Endodermal cell (in vitro differentiated cells): ENCODE measurements at regions not wholly inside any gene's neighbourhood (a gene's known extent, or its start where the extent isn't known, plus 50 kb on each side); places are given as distances from the start of the nearest gene placed in this dataset.

ENCODE experiments used
- DNase-seq: peaks from one replicate; pipeline ENCODE4 v3.0.0-alpha.2; 2017
- H3K27ac ChIP-seq: 2 replicates; pipeline ENCODE4 v1.5.1; 2013; ENCODE audit warnings: mild to moderate bottlenecking, low read depth, low read length, moderate library complexity
- H3K27me3 ChIP-seq: 2 replicates; pipeline ENCODE4 v1.6.1; 2013; ENCODE audit warnings: mild to moderate bottlenecking, low read length, moderate library complexity; ENCODE audit not compliant: insufficient read depth, control insufficient read depth, poor library complexity, severe bottlenecking
- H3K36me3 ChIP-seq: 2 replicates; pipeline ENCODE4 v1.7.0; 2013; ENCODE audit warnings: mild to moderate bottlenecking, low read length, moderate library complexity; ENCODE audit not compliant: control insufficient read depth, insufficient read depth
- H3K4me1 ChIP-seq: one replicate; pipeline ENCODE4 v1.7.0; 2013; ENCODE audit warnings: low read length; ENCODE audit not compliant: control insufficient read depth, insufficient read depth
- H3K4me3 ChIP-seq: 2 replicates; pipeline ENCODE4 v1.5.1; 2013; ENCODE audit warnings: mild to moderate bottlenecking, low read length, moderate library complexity
- H3K9ac ChIP-seq: 2 replicates; pipeline ENCODE4 v1.6.1; 2013; ENCODE audit warnings: mild to moderate bottlenecking, low read length, moderate library complexity; ENCODE audit not compliant: poor library complexity, severe bottlenecking; ENCODE audit errors: extremely low read depth
- H3K9me3 ChIP-seq: 2 replicates; pipeline ENCODE4 v1.6.1; 2013; ENCODE audit warnings: mild to moderate bottlenecking, low read length, moderate library complexity; ENCODE audit not compliant: control insufficient read depth
- H3K27ac Mint-ChIP-seq: 2 replicates; pipeline ENCODE4 v1.8.0; 2020; ENCODE audit warnings: mixed read lengths
- H3K27me3 Mint-ChIP-seq: 2 replicates; pipeline ENCODE4 v1.8.0; 2021; ENCODE audit warnings: mild to moderate bottlenecking, mixed read lengths; ENCODE audit not compliant: insufficient read depth
- H3K36me3 Mint-ChIP-seq: 2 replicates; pipeline ENCODE4 v1.8.0; 2020; ENCODE audit warnings: low read depth, mixed read lengths
- H3K4me1 Mint-ChIP-seq: 2 replicates; pipeline ENCODE4 v1.8.0; 2020; ENCODE audit warnings: mixed read lengths
- H3K4me3 Mint-ChIP-seq: 2 replicates; pipeline ENCODE4 v1.8.0; 2020; ENCODE audit warnings: mild to moderate bottlenecking, moderate library complexity, mixed read lengths
- H3K9me3 Mint-ChIP-seq: 2 replicates; pipeline ENCODE4 v1.8.0; 2020; ENCODE audit warnings: mild to moderate bottlenecking, mixed read lengths
- WGBS, 2 experiments: methylation state at CpG; one replicate each; pipeline versions ENCODE4 v1.1.5 to v1.1.7; 2013; ENCODE audit warnings: missing lambda C conversion rate in 2 of 2, mixed read lengths in 1 of 2; ENCODE audit not compliant: insufficient coverage in 1 of 2, insufficient read length in 1 of 2; 5-methylcytosine and 5-hydroxymethylcytosine counted together
- TF ChIP-seq, protein P1 (sequence below): fragments of 200-600 bp; sonication (generic); conservative IDR thresholded peaks from 2 replicates; pipeline ENCODE4 v1.5.0; 2021; ENCODE audit warnings: antibody characterized with exemption, mild to moderate bottlenecking

DNA sequence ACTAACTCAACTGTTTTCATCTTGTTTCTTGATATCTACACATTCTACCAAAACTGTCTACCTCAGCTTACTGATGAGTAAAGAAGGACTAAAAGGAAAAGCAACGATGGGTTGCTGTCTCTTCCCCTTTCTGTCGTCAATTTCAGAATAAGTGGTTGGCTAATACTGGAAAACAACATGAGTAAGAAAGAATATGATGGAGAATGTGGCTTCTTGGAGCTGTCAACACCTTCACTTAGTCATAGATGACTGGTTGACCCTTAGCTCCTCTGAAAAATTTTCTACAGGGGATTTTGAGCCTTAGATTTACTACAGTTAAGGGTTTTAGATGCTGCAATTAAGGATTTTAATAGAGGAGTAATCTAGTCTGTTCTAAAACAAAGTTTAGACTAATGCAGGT lies 797.9 kb downstream of the TLE4 start:
- no peak overlapping the region for H3K27ac Mint-ChIP-seq
- 73% methylated on average over 2 of the region's 2 CpGs; no CpG with 5 or more reads in 1 of the 2 experiments for WGBS, 2 experiments
- Histone ChIP-seq H3K27ac (no peak overlapping the region), H3K36me3 (no peaks in the 10 kb centered on the region), H3K9ac (no peak overlapping the region), H3K27me3 (no peaks in the 10 kb centered on the region), H3K4me3 (no peak overlapping the region), H3K9me3 (peaks cover 7% of the 10 kb centered on the region), H3K4me1 (no peaks in the 10 kb centered on the region)
- no peaks in the 10 kb centered on the region for H3K27me3 Mint-ChIP-seq
- H3K9me3 Mint-ChIP-seq: peaks cover 9% of the 10 kb centered on the region
- DNase-seq: no peak
- H3K4me1 Mint-ChIP-seq: peaks cover 12% of the 10 kb centered on the region
- TF ChIP-seq, protein P1, sequence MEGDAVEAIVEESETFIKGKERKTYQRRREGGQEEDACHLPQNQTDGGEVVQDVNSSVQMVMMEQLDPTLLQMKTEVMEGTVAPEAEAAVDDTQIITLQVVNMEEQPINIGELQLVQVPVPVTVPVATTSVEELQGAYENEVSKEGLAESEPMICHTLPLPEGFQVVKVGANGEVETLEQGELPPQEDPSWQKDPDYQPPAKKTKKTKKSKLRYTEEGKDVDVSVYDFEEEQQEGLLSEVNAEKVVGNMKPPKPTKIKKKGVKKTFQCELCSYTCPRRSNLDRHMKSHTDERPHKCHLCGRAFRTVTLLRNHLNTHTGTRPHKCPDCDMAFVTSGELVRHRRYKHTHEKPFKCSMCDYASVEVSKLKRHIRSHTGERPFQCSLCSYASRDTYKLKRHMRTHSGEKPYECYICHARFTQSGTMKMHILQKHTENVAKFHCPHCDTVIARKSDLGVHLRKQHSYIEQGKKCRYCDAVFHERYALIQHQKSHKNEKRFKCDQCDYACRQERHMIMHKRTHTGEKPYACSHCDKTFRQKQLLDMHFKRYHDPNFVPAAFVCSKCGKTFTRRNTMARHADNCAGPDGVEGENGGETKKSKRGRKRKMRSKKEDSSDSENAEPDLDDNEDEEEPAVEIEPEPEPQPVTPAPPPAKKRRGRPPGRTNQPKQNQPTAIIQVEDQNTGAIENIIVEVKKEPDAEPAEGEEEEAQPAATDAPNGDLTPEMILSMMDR: no peak
- H3K4me3 Mint-ChIP-seq: no peak overlapping the region
- no peaks in the 10 kb centered on the region for H3K36me3 Mint-ChIP-seq

DNA sequence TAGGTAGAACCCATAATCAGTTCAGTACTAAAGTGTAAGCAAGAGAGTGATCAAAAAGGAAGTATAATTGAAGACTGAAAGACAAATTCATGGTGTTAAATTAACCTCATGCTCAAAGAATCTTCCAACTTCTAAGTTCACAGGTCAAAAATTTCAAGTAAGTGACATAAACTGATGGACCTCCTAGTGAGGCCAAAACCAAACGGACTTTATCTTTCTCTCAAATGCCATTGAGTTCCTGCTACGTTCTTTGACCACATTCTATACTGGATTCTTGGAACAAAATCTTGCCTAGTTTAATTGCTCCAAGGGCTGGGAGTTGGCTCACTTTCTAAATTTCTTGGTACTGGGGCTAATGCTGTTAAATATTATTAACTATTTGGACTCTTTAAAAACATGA lies 794.9 kb downstream of the TLE4 start:
- TF ChIP-seq, protein P1: no peak
- H3K9me3 ChIP-seq: peaks cover 7% of the 10 kb centered on the region
- H3K4me3 ChIP-seq: no peak overlapping the region
- H3K27ac Mint-ChIP-seq: no peak overlapping the region
- no peak overlapping the region for H3K27ac ChIP-seq
- H3K4me1 Mint-ChIP-seq: peaks cover 4% of the 10 kb centered on the region
- WGBS, 2 experiments: 29 to 55% methylated on average over 1 to 2 of the region's 2 CpGs
- no peak overlapping the region for H3K9ac ChIP-seq
- no peaks in the 10 kb centered on the region for H3K27me3 ChIP-seq
- H3K4me3 Mint-ChIP-seq: no peak overlapping the region
- peaks cover 9% of the 10 kb centered on the region for H3K9me3 Mint-ChIP-seq
- no peaks in the 10 kb centered on the region for H3K36me3 Mint-ChIP-seq
- H3K36me3 ChIP-seq: no peaks in the 10 kb centered on the region
- no peaks in the 10 kb centered on the region for H3K4me1 ChIP-seq
- DNase-seq: no peak
- no peaks in the 10 kb centered on the region for H3K27me3 Mint-ChIP-seq

DNA sequence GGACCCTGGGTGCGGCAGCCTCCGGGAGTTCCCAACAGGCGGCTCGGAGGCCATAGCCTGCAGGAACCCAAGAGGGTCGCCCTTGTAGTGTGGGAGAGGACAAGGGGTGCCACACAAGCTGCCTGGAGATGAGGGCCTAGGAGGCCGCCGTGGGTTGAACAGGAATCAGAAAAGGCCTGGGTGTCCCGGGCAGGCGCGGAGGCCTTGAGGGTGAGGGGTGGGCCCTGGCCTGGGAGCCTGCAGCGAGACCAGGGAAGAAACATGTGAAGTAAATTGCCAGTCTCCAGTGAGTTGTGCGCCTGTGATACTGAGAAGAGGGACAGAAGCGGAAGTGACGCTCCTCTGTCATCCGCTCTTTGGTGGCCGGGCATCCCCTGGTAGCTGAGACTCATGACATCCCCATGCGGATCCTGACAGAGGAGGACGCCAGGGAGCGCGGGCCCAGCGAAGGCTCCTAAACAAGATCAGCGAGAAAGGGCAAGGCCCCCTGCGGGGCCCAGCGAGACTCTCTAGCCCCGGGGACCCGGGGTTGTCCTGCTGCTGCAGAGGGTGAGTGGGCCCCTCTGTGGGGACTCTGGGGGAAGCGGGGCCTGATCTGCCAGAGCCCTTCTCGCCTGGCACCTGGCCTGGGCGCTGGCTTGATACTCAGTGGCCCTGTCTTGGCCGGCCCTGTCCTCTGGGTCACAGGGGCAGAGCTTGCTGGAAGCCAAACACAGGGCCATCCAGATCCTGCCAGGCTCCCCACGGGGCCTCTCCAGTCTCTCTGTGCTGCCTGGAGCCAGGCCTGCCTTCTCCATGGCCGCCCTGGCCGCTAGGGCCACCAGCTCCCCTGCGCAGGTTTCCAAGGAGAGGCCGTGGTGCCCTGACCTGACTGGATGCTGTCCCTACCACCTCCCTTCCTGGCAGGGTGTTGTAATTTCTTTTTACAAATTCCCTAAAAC lies 788.4 kb downstream of the TLE4 start:
- no peaks in the 10 kb centered on the region for H3K4me1 Mint-ChIP-seq
- DNase-seq: no peak
- Histone ChIP-seq H3K9ac (no peak overlapping the region), H3K9me3 (peaks cover under 1% of the 10 kb centered on the region), H3K4me3 (no peak overlapping the region), H3K27ac (no peak overlapping the region), H3K27me3 (no peaks in the 10 kb centered on the region), H3K36me3 (no peaks in the 10 kb centered on the region), H3K4me1 (no peaks in the 10 kb centered on the region)
- H3K36me3 Mint-ChIP-seq: no peaks in the 10 kb centered on the region
- H3K9me3 Mint-ChIP-seq: peaks cover 3% of the 10 kb centered on the region
- no peaks in the 10 kb centered on the region for H3K27me3 Mint-ChIP-seq
- TF ChIP-seq, protein P1: no peak
- no peak overlapping the region for H3K27ac Mint-ChIP-seq
- H3K4me3 Mint-ChIP-seq: no peak overlapping the region
- 94 to 95% methylated on average over 23 to 35 of the region's 35 CpGs for WGBS, 2 experiments
